ENCODE measurements at regions not wholly inside any gene's neighbourhood (a gene's known extent, or its start where the extent isn't known, plus 50 kb on each side); places are given as distances from the start of the nearest gene placed in this dataset.

- TF ChIP-seq Cebpa-rat (IDR thresholded peaks at IDR 0.05), result no peak
- Histone ChIP-seq H3K4me1 (peaks cover 18% of the 10 kb centered on the region), H3K27ac (no peak overlapping the region), H3K27me3 (no peaks in the 10 kb centered on the region), H3K36me3 (no peaks in the 10 kb centered on the region), H3K4me3 (no peak overlapping the region), H3K9ac (no peak overlapping the region), H4K20me1 (no peaks in the 10 kb centered on the region), H3K4me2 (no peak overlapping the region), H3K9me3 (no peaks in the 10 kb centered on the region)
Measured at GRCh38 chr2:64330281-64331113, 123.5 kb upstream of the LGALSL start.

DNA sequence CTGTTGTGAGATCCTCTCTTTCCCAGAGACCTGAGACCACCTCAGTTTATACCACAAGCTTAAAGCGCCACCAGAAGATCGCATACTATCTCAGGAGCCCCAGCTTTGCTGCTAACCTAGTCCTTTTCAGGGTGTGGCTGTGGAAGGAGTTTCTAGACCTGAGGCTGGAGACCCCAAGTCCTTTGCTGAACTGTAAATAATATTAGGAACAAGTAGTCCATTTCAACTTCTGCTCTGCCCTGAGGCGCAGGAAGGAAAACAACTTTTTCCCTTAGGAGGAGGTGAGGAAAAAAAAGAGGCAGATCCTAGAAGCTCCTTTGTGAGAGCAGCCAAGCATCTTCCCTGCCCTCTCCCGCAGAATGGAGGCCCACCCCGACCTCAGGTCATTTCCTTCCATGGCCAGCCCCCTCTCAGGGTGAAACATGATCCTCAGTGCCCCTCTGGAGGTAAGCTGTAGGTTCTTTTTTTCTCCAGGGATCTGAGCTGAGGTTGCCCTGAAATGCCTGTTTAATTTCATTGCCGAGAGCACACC is 122.8 kb upstream of the LGALSL start:
- no peak overlapping the region for H3K4me2 ChIP-seq
- H3K27ac ChIP-seq, result no peak overlapping the region
- no peak overlapping the region for H3K4me3 ChIP-seq
- TF ChIP-seq Cebpa-rat (IDR thresholded peaks at IDR 0.05), result no peak
- no peaks in the 10 kb centered on the region for H3K27me3 ChIP-seq
- H3K9ac ChIP-seq, result no peak overlapping the region
- no peaks in the 10 kb centered on the region for H3K9me3 ChIP-seq
- no peaks in the 10 kb centered on the region for H4K20me1 ChIP-seq
- no peaks in the 10 kb centered on the region for H3K36me3 ChIP-seq
- H3K4me1 ChIP-seq, result peaks cover 18% of the 10 kb centered on the region

DNA sequence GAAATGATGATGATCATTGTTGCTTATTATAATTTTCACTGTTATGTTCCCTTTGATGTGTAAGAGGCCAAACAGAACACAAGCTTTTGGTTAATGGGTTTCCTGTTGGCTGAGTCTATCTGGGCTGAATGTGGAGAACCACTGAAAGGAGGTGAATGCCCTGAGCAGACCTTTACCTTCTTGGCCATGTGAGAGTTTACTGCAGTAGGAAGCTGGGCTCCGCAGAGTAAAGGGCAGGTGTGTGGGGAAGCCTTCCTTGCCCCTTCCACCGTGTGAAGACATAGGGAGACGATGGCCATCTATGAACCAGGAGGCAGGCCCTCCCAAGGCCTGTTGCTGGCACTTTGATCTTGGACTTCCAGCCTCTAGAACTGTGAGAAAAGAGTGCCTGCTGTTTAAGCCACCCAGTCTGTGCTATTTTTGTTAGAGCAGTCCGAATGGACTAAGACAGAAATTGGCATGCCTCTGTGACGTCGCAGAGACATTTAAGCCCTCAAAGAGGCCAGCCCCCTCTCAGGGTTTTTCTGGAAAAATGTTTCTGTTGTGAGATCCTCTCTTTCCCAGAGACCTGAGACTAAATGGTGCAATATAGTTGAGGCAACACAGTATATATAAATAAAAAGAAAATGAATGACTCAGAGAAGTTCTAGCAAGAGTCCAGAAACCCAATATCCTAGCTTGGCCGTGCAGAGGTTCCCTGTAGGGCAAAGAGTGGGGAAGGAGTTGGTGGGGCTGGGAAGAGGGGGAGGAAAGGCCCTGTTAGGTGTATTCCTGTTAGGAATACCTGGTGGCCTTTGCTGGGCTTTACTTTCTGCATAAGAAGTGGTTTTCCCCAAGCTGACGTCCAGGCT is 121.9 kb upstream of the LGALSL start:
- Histone ChIP-seq H3K9ac (no peak overlapping the region), H3K4me1 (peaks cover 18% of the 10 kb centered on the region), H3K9me3 (no peaks in the 10 kb centered on the region), H3K4me3 (no peak overlapping the region), H4K20me1 (no peaks in the 10 kb centered on the region), H3K4me2 (no peak overlapping the region), H3K27me3 (no peaks in the 10 kb centered on the region), H3K36me3 (no peaks in the 10 kb centered on the region), H3K27ac (no peak overlapping the region)
- no peak for TF ChIP-seq Cebpa-rat (IDR thresholded peaks at IDR 0.05)

DNA sequence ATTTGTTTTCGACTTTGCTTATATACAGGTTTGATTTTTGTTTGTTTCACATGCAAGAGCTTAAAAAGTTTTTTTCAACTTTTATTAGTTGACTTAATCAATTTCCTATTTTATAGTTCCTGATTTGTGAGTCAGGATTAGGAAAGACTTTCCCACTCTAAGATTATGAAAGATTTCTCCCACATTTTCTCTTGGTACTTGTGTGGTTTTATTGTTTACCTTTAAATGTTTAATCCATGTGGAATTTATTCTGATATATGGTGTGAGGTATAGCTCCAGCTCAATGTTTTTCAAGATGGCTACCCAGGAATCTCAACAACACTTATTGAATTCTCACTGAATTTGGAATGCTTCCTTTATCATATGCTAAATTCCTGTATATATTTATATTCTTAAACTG is 117.8 kb upstream of the LGALSL start:
- Histone ChIP-seq H3K9ac (no peak overlapping the region), H3K36me3 (no peaks in the 10 kb centered on the region), H4K20me1 (no peaks in the 10 kb centered on the region), H3K4me3 (no peak overlapping the region), H3K9me3 (no peaks in the 10 kb centered on the region), H3K27ac (no peak overlapping the region), H3K27me3 (no peaks in the 10 kb centered on the region), H3K4me1 (no peaks in the 10 kb centered on the region), H3K4me2 (no peak overlapping the region)
- no peak for TF ChIP-seq Cebpa-rat (IDR thresholded peaks at IDR 0.05)

- TF ChIP-seq Cebpa-rat (IDR thresholded peaks at IDR 0.05), result no peak
- no peak overlapping the region for H3K4me2 ChIP-seq
- H3K9me3 ChIP-seq, result no peaks in the 10 kb centered on the region
- no peaks in the 10 kb centered on the region for H3K27me3 ChIP-seq
- no peaks in the 10 kb centered on the region for H3K4me1 ChIP-seq
- H3K27ac ChIP-seq, result no peak overlapping the region
- no peaks in the 10 kb centered on the region for H4K20me1 ChIP-seq
- no peaks in the 10 kb centered on the region for H3K36me3 ChIP-seq
- no peak overlapping the region for H3K9ac ChIP-seq
- H3K4me3 ChIP-seq, result no peak overlapping the region
Measured at GRCh38 chr2:64337314-64337713, 116.6 kb upstream of the LGALSL start.

DNA sequence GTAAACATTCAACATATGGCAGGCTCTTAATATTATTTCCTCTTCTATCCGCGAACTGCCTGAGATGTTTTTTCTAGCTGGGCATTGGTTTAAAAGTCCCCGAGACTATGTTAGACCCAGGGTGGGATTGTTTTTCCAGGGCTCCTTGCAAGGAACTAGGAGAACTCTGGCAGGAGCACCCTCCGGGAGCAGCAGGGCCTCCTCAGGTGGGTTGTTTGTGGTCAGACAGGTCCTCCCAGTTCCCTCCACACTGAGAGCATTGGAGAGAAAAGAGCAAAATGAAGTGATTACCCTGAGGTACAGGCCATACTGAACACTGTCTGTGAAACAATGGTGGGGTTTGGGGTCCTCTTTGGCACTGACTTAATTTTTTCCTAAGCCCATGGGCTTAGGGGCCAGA is 115.9 kb upstream of the LGALSL start:
- H3K9ac ChIP-seq, result no peak overlapping the region

GRCh38 chr2:64338910-64339500 is 115.0 kb upstream of the LGALSL start:
- Histone ChIP-seq H3K4me3 (no peak overlapping the region), H3K27me3 (no peaks in the 10 kb centered on the region), H3K4me2 (no peak overlapping the region), H3K36me3 (no peaks in the 10 kb centered on the region), H3K4me1 (no peaks in the 10 kb centered on the region), H3K27ac (no peak overlapping the region), H3K9me3 (no peaks in the 10 kb centered on the region), H4K20me1 (no peaks in the 10 kb centered on the region), H3K9ac (no peak overlapping the region)
- no peak for TF ChIP-seq Cebpa-rat (IDR thresholded peaks at IDR 0.05)

More for the DNA sequence above, 115.9 kb upstream of the LGALSL start:
- no peak for TF ChIP-seq Cebpa-rat (IDR thresholded peaks at IDR 0.05)
- Histone ChIP-seq H3K9me3 (no peaks in the 10 kb centered on the region), H3K4me3 (no peak overlapping the region), H3K36me3 (no peaks in the 10 kb centered on the region), H4K20me1 (no peaks in the 10 kb centered on the region), H3K4me2 (no peak overlapping the region), H3K4me1 (no peaks in the 10 kb centered on the region), H3K27ac (no peak overlapping the region), H3K27me3 (no peaks in the 10 kb centered on the region)

DNA sequence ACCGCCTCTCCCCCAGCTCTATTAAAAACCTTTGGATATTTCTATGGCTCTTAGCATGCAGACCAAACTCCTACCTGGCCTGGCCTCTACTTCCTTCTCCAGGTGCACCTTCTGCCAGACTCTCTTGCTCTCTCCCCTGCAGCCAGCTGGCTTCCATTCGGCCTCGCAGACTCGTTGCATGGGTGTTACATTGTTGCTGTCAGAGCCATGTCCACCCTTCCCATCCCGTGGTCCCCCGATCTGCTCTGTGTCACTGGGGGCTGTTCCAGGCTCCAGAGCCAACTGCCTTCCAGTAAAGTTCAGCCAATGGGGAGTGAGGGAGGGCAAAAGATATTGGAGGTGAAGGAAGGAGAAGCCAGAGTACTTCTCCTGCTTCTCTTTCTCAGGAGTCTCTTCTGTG is 112.5 kb upstream of the LGALSL start:
- Histone ChIP-seq H3K9me3 (no peaks in the 10 kb centered on the region), H3K27ac (no peak overlapping the region), H4K20me1 (no peaks in the 10 kb centered on the region), H3K9ac (no peak overlapping the region), H3K36me3 (no peaks in the 10 kb centered on the region), H3K4me3 (no peak overlapping the region), H3K4me2 (no peak overlapping the region), H3K4me1 (no peaks in the 10 kb centered on the region), H3K27me3 (no peaks in the 10 kb centered on the region)
- TF ChIP-seq Cebpa-rat (IDR thresholded peaks at IDR 0.05), result no peak

- H3K27ac ChIP-seq, result no peak overlapping the region
- no peaks in the 10 kb centered on the region for H3K27me3 ChIP-seq
- no peak overlapping the region for H3K9ac ChIP-seq
- no peak overlapping the region for H3K4me3 ChIP-seq
- TF ChIP-seq Cebpa-rat (IDR thresholded peaks at IDR 0.05), result no peak
- no peaks in the 10 kb centered on the region for H4K20me1 ChIP-seq
- H3K4me1 ChIP-seq, result no peaks in the 10 kb centered on the region
- no peaks in the 10 kb centered on the region for H3K9me3 ChIP-seq
- no peak overlapping the region for H3K4me2 ChIP-seq
- no peaks in the 10 kb centered on the region for H3K36me3 ChIP-seq
Measured at GRCh38 chr2:64342195-64343099, 111.5 kb upstream of the LGALSL start.

Data from BLaER1 (cell line).